HL-60 (cell line): ENCODE measurements at regions not wholly inside any gene's neighbourhood (a gene's known extent, or its start where the extent isn't known, plus 50 kb on each side); places are given as distances from the start of the nearest gene placed in this dataset.

Experiments
- POLR2AphosphoS5 ChIP-seq: IDR thresholded peaks from 2 replicates; pipeline ENCODE4 v1.6.1; 2012; ENCODE audit warnings: low read depth
- REST ChIP-seq: IDR thresholded peaks from 2 replicates; pipeline ENCODE4 v1.6.1; 2012; ENCODE audit warnings: low read depth; ENCODE audit not compliant: insufficient replicate concordance
- TF ChIP-seq, protein P1 (sequence below): IDR thresholded peaks from one replicate; pipeline ENCODE4 v1.5.1; 2011; ENCODE audit warnings: low read length, control low read depth, inconsistent platforms; ENCODE audit not compliant: insufficient read depth

DNA sequence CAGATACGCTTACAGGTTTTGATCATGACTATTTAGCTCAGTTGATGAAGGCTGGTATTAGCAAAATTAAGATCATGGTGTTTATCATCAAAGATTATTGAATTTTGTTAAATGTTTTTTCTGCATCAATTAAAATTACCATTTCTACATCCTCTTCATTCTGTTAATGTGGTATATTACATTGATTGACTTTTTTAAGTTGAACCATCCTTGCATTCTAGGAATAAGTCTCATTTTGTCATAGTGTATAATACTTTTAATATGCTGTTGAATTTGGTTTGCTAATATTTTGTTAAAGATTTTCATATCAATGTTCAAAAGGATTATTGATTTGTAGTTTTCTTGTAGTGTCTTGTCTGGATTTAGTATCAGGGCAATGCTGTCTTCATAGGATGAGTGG is 142.4 kb downstream of the LYPLAL1 start:
- TF ChIP-seq, protein P1, sequence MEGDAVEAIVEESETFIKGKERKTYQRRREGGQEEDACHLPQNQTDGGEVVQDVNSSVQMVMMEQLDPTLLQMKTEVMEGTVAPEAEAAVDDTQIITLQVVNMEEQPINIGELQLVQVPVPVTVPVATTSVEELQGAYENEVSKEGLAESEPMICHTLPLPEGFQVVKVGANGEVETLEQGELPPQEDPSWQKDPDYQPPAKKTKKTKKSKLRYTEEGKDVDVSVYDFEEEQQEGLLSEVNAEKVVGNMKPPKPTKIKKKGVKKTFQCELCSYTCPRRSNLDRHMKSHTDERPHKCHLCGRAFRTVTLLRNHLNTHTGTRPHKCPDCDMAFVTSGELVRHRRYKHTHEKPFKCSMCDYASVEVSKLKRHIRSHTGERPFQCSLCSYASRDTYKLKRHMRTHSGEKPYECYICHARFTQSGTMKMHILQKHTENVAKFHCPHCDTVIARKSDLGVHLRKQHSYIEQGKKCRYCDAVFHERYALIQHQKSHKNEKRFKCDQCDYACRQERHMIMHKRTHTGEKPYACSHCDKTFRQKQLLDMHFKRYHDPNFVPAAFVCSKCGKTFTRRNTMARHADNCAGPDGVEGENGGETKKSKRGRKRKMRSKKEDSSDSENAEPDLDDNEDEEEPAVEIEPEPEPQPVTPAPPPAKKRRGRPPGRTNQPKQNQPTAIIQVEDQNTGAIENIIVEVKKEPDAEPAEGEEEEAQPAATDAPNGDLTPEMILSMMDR: no peak
- TF ChIP-seq POLR2AphosphoS5 (no peak), REST (no peak)
